Breast epithelium (tissue), 3 donors: ENCODE measurements at regions not wholly inside any gene's neighbourhood (a gene's known extent, or its start where the extent isn't known, plus 50 kb on each side); places are given as distances from the start of the nearest gene placed in this dataset.

ENCODE experiments used
- CTCF ChIP-seq, 3 donors: fragments of 450-650 bp; IDR thresholded peaks; one replicate each; pipeline ENCODE4 v1.5.1; 2016 to 2017; ENCODE audit warnings: antibody characterized with exemption in 3 of 3, mild to moderate bottlenecking in 3 of 3, moderate library complexity in 3 of 3
- POLR2A ChIP-seq: fragments of 450-650 bp; IDR thresholded peaks from one replicate; pipeline ENCODE4 v1.6.1; 2016; ENCODE audit warnings: antibody characterized with exemption, mild to moderate bottlenecking, moderate library complexity

GRCh38 chr7:79620291-79620690 is 166.8 kb upstream of the MAGI2 start:
- TF ChIP-seq POLR2A (no peak), CTCF (IDR thresholded peaks at IDR 0.05) (no peak)
